ENCODE measurements at regions not wholly inside any gene's neighbourhood (a gene's known extent, or its start where the extent isn't known, plus 50 kb on each side); places are given as distances from the start of the nearest gene placed in this dataset.

DNA sequence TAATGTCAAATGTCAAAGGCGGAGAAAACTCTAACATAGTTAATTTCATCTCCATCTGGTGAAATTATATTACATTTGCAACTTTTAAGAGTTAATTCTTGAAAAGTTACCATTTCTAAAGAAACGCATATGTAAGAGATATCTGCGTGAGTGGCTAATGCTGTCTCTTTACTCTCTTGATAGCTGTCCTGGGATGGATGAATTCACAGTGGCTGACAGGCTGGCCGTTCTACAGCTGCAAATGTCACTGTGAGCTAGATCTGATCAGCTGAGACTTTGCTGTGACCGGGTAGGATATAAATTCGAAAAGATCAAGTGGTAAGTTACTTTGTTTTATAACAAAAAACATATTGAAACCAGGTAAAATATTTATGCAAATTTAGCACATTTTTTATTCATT, 557.1 kb upstream of the DDX18 start:
- Histone ChIP-seq H3K27me3 (replicated peaks) (no peaks in the 10 kb centered on the region), H3K36me3 (replicated peaks) (no peaks in the 10 kb centered on the region), H3K4me3 (ENCODE audit: low read depth, low read length) (no peak overlapping the region), H3K27ac (no peak overlapping the region)
- in situ Hi-C loops (cut with HindIII; ENCODE audit: low pct_ligation_motif_present, low sequenced_read_pairs), result no loop called here
- TF ChIP-seq, protein P1, sequence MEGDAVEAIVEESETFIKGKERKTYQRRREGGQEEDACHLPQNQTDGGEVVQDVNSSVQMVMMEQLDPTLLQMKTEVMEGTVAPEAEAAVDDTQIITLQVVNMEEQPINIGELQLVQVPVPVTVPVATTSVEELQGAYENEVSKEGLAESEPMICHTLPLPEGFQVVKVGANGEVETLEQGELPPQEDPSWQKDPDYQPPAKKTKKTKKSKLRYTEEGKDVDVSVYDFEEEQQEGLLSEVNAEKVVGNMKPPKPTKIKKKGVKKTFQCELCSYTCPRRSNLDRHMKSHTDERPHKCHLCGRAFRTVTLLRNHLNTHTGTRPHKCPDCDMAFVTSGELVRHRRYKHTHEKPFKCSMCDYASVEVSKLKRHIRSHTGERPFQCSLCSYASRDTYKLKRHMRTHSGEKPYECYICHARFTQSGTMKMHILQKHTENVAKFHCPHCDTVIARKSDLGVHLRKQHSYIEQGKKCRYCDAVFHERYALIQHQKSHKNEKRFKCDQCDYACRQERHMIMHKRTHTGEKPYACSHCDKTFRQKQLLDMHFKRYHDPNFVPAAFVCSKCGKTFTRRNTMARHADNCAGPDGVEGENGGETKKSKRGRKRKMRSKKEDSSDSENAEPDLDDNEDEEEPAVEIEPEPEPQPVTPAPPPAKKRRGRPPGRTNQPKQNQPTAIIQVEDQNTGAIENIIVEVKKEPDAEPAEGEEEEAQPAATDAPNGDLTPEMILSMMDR (IDR thresholded peaks at IDR 0.05; ENCODE audit: low read depth, low read length, missing control alignments), result no peak
- no peak for DNase-seq

DNA sequence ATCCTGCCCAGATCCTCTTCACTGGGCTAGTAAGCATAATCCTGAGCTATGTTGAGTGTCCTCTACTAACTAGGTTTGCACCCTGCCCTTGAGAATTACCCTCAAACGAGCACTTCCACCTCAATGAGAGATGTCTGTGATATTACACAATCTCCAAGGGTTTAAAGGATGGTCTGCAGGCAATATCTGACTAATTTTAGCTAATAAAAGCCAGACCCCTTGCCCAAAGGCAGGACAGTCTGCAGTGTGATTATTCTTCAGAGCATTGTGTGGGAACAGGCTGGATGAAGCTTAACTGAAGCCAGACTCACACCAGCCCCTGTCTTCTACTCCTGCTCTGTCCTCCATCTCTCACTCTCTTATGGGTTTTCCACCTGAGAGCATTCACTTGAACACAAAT, 544.9 kb upstream of the DDX18 start:
- Histone ChIP-seq H3K27ac (no peak overlapping the region), H3K4me3 (ENCODE audit: low read depth, low read length) (no peak overlapping the region), H3K27me3 (replicated peaks) (no peaks in the 10 kb centered on the region), H3K36me3 (replicated peaks) (no peaks in the 10 kb centered on the region)
- TF ChIP-seq, protein P1 (IDR thresholded peaks at IDR 0.05; ENCODE audit: low read depth, low read length, missing control alignments), result no peak
- in situ Hi-C loops (cut with HindIII; ENCODE audit: low pct_ligation_motif_present, low sequenced_read_pairs), result no loop called here
- no peak for DNase-seq

DNA sequence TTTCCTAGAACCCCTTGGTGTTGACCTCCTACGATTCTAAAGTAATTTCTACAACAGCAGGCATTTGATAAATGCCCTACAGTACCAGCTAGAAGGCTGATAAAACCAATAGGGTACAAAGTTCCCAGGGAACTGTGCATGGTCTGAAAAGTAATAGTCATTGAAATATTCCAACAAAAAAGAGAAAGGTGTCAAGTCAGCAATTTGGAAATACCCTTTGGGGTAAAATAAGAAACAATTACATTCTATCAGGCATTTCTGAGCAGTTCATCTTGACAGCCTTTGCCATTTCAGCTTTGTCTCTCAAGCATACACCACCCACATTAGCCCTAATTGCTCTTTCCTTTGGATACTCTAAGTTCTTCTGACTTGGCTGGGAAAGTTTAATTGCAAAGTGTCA, 542.9 kb upstream of the DDX18 start:
- Histone ChIP-seq H3K36me3 (replicated peaks) (no peaks in the 10 kb centered on the region), H3K27ac (no peak overlapping the region), H3K4me3 (ENCODE audit: low read depth, low read length) (no peak overlapping the region), H3K27me3 (replicated peaks) (no peaks in the 10 kb centered on the region)
- no peak for DNase-seq
- in situ Hi-C loops (cut with HindIII; ENCODE audit: low pct_ligation_motif_present, low sequenced_read_pairs), result no loop called here
- TF ChIP-seq, protein P1 (IDR thresholded peaks at IDR 0.05; ENCODE audit: low read depth, low read length, missing control alignments), result no peak

DNA sequence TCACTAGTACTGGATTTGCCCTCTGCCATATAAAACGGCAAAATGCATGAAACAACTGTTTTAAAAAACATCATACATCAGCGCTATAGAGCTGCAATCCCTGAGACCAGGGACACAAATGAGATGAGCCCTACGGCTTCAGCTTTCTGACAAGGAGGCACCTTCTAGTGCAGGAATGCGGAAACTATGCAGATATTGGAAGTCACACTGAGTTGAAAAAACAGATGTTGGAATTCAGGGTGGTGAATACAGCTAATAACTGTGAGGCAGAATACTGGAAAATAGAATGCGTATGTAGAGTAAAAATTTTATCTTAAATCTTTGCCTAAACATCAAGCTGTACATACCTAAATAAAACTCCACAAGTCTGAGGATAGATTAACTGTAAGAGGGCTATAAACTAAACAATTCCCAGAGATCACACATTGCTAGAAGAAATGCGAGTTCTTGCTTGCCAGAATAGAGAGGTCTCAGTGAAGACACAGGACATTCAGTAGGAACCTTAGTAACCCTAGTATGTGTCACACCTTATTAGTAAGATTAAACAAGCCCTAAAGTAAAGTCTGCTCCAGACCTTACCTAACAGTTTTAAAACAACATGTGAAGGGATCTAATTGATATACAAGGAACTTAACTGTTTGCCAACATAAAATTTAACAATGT, 541.4 kb upstream of the DDX18 start:
- Histone ChIP-seq H3K4me3 (ENCODE audit: low read depth, low read length) (no peak overlapping the region), H3K27ac (no peak overlapping the region), H3K27me3 (replicated peaks) (no peaks in the 10 kb centered on the region), H3K36me3 (replicated peaks) (no peaks in the 10 kb centered on the region)
- in situ Hi-C loops (cut with HindIII; ENCODE audit: low pct_ligation_motif_present, low sequenced_read_pairs), result no loop called here
- no peak for DNase-seq
- TF ChIP-seq, protein P1 (IDR thresholded peaks at IDR 0.05; ENCODE audit: low read depth, low read length, missing control alignments), result no peak

DNA sequence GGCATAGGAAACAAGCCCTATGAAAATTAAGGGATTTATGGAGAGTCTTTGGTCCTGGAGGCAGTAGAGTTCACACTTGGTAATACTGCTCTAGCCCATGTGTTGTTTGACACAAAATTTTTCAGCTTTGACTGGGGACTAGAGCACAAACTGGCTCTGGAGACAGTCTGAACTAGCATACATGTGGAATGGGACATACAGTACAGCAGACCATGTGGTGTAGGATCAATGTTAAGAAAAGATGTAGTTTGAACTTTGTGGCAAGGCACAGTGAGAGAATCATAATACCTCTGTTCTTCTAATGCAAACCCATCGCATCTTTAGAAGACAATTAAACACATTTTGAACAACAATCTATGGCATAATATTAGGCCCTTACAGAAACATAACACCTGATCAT, 521.5 kb upstream of the DDX18 start:
- H3K4me3 ChIP-seq (ENCODE audit: low read depth, low read length), result no peak overlapping the region
- DNase-seq, result no peak
- no peak overlapping the region for H3K27ac ChIP-seq
- no peaks in the 10 kb centered on the region for H3K27me3 ChIP-seq (replicated peaks)
- H3K36me3 ChIP-seq (replicated peaks), result no peaks in the 10 kb centered on the region
- in situ Hi-C loops (cut with HindIII; ENCODE audit: low pct_ligation_motif_present, low sequenced_read_pairs), result no loop called here
- TF ChIP-seq, protein P1 (IDR thresholded peaks at IDR 0.05; ENCODE audit: low read depth, low read length, missing control alignments), result no peak

DNA sequence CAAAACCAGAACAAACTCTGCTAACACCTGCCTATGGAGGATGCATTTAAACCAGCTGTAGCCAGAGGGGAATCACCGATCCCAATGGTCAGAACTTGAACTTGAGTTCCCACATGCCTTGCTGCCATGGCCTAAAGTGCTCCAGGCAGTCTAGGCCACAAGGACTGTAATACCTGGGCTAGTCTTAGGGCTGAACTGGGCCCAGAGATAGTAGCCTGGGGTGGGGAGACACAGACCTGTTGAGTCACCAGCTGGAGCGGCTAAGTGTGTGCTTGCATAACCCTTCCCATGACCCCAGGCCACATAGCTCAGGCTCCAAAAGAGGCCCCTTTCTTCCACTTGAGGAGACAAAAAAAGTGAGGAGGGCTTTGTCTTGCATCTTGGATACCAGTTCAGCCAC, 515.0 kb upstream of the DDX18 start:
- no peaks in the 10 kb centered on the region for H3K27me3 ChIP-seq (replicated peaks)
- TF ChIP-seq, protein P1 (IDR thresholded peaks at IDR 0.05; ENCODE audit: low read depth, low read length, missing control alignments), result no peak
- no peak overlapping the region for H3K27ac ChIP-seq
- H3K36me3 ChIP-seq (replicated peaks), result no peaks in the 10 kb centered on the region
- in situ Hi-C loops (cut with HindIII; ENCODE audit: low pct_ligation_motif_present, low sequenced_read_pairs), result no loop called here
- no peak for DNase-seq
- no peak overlapping the region for H3K4me3 ChIP-seq (ENCODE audit: low read depth, low read length)

All from brain microvascular endothelial cell (primary cell).